ENCODE measurements at regions not wholly inside any gene's neighbourhood (a gene's known extent, or its start where the extent isn't known, plus 50 kb on each side); places are given as distances from the start of the nearest gene placed in this dataset.

DNA sequence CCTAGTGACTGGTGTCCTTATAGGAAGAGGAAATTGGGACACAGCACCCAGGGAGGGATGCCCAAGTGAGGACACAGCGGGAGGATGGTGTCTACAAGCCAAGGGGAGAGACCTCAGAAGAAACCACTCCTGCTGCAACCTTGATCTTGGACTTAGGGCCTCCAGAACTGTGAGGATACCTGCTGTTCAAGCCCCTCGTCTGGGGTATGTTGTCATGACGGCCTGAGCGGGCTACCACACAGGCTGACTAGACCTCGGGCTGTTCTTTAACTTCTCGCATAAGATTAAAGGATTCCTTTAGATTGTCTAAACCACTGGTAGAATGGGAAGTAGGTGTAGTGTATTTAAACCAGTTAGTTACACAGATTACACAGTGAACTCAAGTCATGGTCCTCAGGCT is 138.3 kb downstream of the ASB1 start:
- H3K4me1 ChIP-seq (ENCODE audit: control insufficient read depth in 2 of 2, insufficient read depth in 2 of 2, low read length in 2 of 2), result no peaks in the 10 kb centered on the region
- ATAC-seq (no peak), DNase-seq (no peak)
- Mint-ChIP-seq H3K27me3 (peaks cover 0 to 3% (median 0%) of the 10 kb centered on the region in 5 donors), H3K9me3 (no peaks in the 10 kb centered on the region), H3K4me1 (no peaks in the 10 kb centered on the region), H3K36me3 (no peaks in the 10 kb centered on the region), H3K27ac (no peak overlapping the region), H3K4me3 (no peak overlapping the region)
- no peaks in the 10 kb centered on the region for H3K9me3 ChIP-seq (ENCODE audit: control insufficient read depth in 2 of 3, low read length in 3 of 3)
- no peak overlapping the region for H3K27ac ChIP-seq (ENCODE audit: low read depth, low read length)
- POLR2A ChIA-PET, result no interaction called here
- no peak overlapping the region for H3K4me3 ChIP-seq (ENCODE audit: low read length)
- H3K27me3 ChIP-seq (ENCODE audit: control insufficient read depth in 2 of 2, insufficient read depth in 2 of 2, low read length in 2 of 2), result no peaks in the 10 kb centered on the region
- intact Hi-C loops (cut with micrococcal nuclease), result no loop called here
- no peaks in the 10 kb centered on the region for H3K36me3 ChIP-seq (ENCODE audit: control insufficient read depth in 2 of 3, insufficient read depth in 3 of 3, low read length in 3 of 3)
- CTCF ChIA-PET, result interaction anchor here (0.7 kb wide), 1 partner anchor 435 kb away, joined by 3 read pairs; no protein-coding TSS in a partner anchor

DNA sequence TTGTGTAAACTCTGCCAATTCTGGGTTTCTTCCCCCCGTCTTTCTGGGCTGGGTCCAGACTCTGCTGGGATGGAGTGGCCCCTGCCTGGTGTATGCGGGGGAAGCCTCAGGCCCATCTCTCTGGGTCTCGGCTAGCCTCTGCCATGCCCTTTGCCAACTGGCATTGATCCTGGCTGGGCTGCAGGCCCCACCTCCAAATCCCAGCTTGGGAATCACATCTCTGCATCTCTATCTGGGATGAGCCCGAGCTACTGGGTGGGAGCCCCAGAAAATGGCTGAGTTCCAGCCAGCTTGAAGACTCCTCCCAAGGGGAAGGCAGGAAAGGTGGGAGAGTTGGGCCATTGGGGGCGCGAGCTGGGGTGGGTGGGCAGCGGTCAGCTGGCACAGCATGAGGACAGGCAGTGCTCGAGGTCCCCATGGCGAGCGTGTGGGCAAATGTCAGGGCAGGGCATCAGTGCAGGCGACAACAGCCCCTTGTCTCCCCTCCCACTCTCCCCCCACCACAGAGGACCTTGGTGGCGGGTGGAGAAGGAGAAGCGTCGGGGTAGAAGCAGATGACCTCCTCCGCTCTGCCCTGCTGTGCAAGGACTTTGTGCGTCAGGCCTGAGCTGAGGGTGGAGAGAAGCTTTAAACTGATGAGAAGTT is 139.4 kb downstream of the ASB1 start:
- intact Hi-C loops (cut with micrococcal nuclease), result no loop called here
- H3K4me1 Mint-ChIP-seq, result no peaks in the 10 kb centered on the region
- H3K4me3 Mint-ChIP-seq, result no peak overlapping the region
- DNase-seq, result no peak
- H3K27ac Mint-ChIP-seq, result no peak overlapping the region
- H3K36me3 Mint-ChIP-seq, result no peaks in the 10 kb centered on the region
- no peaks in the 10 kb centered on the region for H3K27me3 Mint-ChIP-seq
- H3K27me3 ChIP-seq (ENCODE audit: control insufficient read depth in 2 of 2, insufficient read depth in 2 of 2, low read length in 2 of 2), result no peaks in the 10 kb centered on the region
- H3K9me3 ChIP-seq (ENCODE audit: control insufficient read depth in 2 of 3, low read length in 3 of 3), result no peaks in the 10 kb centered on the region
- H3K4me3 ChIP-seq (ENCODE audit: low read length), result no peak overlapping the region
- H3K36me3 ChIP-seq (ENCODE audit: control insufficient read depth in 2 of 3, insufficient read depth in 3 of 3, low read length in 3 of 3), result no peaks in the 10 kb centered on the region
- ChIA-PET POLR2A (no interaction called here), CTCF (no interaction called here)
- H3K27ac ChIP-seq (ENCODE audit: low read depth, low read length), result no peak overlapping the region
- ATAC-seq, result no peak
- no peaks in the 10 kb centered on the region for H3K4me1 ChIP-seq (ENCODE audit: control insufficient read depth in 2 of 2, insufficient read depth in 2 of 2, low read length in 2 of 2)
- no peaks in the 10 kb centered on the region for H3K9me3 Mint-ChIP-seq

DNA sequence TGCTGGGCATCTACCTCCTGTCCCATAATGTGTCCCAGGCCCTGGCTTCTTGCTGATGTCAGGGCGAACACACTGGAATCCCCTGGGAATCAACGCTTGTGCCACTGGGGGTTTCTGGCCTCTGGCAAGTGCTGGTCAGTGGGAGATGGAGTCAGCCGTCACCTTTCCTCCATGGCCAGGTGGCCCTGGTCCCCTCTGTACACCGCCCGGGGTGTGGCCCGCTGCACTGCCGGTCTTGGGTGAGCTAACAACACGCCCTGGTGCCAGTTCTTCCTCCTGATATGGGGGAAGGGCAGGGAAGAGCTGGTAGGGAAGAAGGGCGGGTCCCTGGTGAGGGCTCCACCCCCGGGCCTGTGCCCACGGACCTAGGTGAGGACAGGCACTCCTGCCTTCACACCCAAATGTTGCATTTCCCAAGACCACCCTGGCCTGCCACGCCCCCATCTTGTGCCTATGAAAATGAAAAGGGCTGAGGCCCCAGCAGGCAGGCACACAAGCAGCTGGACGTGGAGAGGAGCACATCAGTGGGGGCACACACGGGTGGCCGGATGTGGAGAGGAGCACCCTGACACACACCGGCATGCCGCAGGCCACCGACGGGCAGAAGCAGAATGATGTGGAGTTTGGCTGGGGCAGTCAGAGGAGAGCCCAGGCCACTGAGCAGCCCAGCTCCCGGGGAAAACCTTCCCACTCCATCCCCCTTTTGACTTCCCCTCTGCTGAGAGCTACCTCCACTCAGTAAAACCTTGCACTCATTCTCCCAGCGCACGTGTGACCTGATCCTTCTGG is 140.5 kb downstream of the ASB1 start:
- intact Hi-C loops (cut with micrococcal nuclease), result no loop called here
- Mint-ChIP-seq H3K36me3 (no peaks in the 10 kb centered on the region), H3K4me1 (no peaks in the 10 kb centered on the region), H3K4me3 (no peak overlapping the region), H3K27me3 (no peaks in the 10 kb centered on the region), H3K9me3 (no peaks in the 10 kb centered on the region), H3K27ac (no peak overlapping the region)
- Histone ChIP-seq H3K9me3 (ENCODE audit: control insufficient read depth in 2 of 3, low read length in 3 of 3) (no peaks in the 10 kb centered on the region), H3K4me1 (ENCODE audit: control insufficient read depth in 2 of 2, insufficient read depth in 2 of 2, low read length in 2 of 2) (no peaks in the 10 kb centered on the region), H3K4me3 (ENCODE audit: low read length) (no peak overlapping the region), H3K27me3 (ENCODE audit: control insufficient read depth in 2 of 2, insufficient read depth in 2 of 2, low read length in 2 of 2) (no peaks in the 10 kb centered on the region), H3K27ac (ENCODE audit: low read depth, low read length) (no peak overlapping the region), H3K36me3 (ENCODE audit: control insufficient read depth in 2 of 3, insufficient read depth in 3 of 3, low read length in 3 of 3) (no peaks in the 10 kb centered on the region)
- ATAC-seq (no peak), DNase-seq (no peak)
- ChIA-PET CTCF (interaction anchor here (0.6 kb wide), 1 partner anchor 9 kb away, joined by 3 read pairs; no protein-coding TSS in a partner anchor), POLR2A (no interaction called here)

GRCh38 chr2:238567996-238568395 is 141.3 kb downstream of the ASB1 start:
- H3K27ac ChIP-seq (ENCODE audit: low read depth, low read length), result no peak overlapping the region
- H3K9me3 ChIP-seq (ENCODE audit: control insufficient read depth in 2 of 3, low read length in 3 of 3), result no peaks in the 10 kb centered on the region
- ATAC-seq (no peak), DNase-seq (no peak)
- ChIA-PET POLR2A (no interaction called here), CTCF (no interaction called here)
- no peaks in the 10 kb centered on the region for H3K27me3 Mint-ChIP-seq
- no peaks in the 10 kb centered on the region for H3K36me3 ChIP-seq (ENCODE audit: control insufficient read depth in 2 of 3, insufficient read depth in 3 of 3, low read length in 3 of 3)
- H3K4me1 Mint-ChIP-seq, result no peaks in the 10 kb centered on the region
- H3K27me3 ChIP-seq (ENCODE audit: control insufficient read depth in 2 of 2, insufficient read depth in 2 of 2, low read length in 2 of 2), result no peaks in the 10 kb centered on the region
- H3K9me3 Mint-ChIP-seq, result no peaks in the 10 kb centered on the region
- no peak overlapping the region for H3K27ac Mint-ChIP-seq
- intact Hi-C loops (cut with micrococcal nuclease), result no loop called here
- no peaks in the 10 kb centered on the region for H3K36me3 Mint-ChIP-seq
- H3K4me3 ChIP-seq (ENCODE audit: low read length), result no peak overlapping the region
- no peak overlapping the region for H3K4me3 Mint-ChIP-seq
- H3K4me1 ChIP-seq (ENCODE audit: control insufficient read depth in 2 of 2, insufficient read depth in 2 of 2, low read length in 2 of 2), result no peaks in the 10 kb centered on the region

GRCh38 chr2:238568455-238569440 is 142.0 kb downstream of the ASB1 start:
- H3K36me3 Mint-ChIP-seq, result no peaks in the 10 kb centered on the region
- no peaks in the 10 kb centered on the region for H3K9me3 ChIP-seq (ENCODE audit: control insufficient read depth in 2 of 3, low read length in 3 of 3)
- no peaks in the 10 kb centered on the region for H3K4me1 ChIP-seq (ENCODE audit: control insufficient read depth in 2 of 2, insufficient read depth in 2 of 2, low read length in 2 of 2)
- H3K4me3 Mint-ChIP-seq, result no peak overlapping the region
- no peaks in the 10 kb centered on the region for H3K27me3 ChIP-seq (ENCODE audit: control insufficient read depth in 2 of 2, insufficient read depth in 2 of 2, low read length in 2 of 2)
- ChIA-PET CTCF (no interaction called here), POLR2A (no interaction called here)
- no peak for DNase-seq
- no peaks in the 10 kb centered on the region for H3K4me1 Mint-ChIP-seq
- intact Hi-C loops (cut with micrococcal nuclease), result no loop called here
- H3K36me3 ChIP-seq (ENCODE audit: control insufficient read depth in 2 of 3, insufficient read depth in 3 of 3, low read length in 3 of 3), result no peaks in the 10 kb centered on the region
- ATAC-seq, result no peak
- H3K27ac Mint-ChIP-seq, result no peak overlapping the region
- no peaks in the 10 kb centered on the region for H3K27me3 Mint-ChIP-seq
- H3K27ac ChIP-seq (ENCODE audit: low read depth, low read length), result no peak overlapping the region
- no peaks in the 10 kb centered on the region for H3K9me3 Mint-ChIP-seq
- no peak overlapping the region for H3K4me3 ChIP-seq (ENCODE audit: low read length)

GRCh38 chr2:238569507-238570195 is 142.9 kb downstream of the ASB1 start:
- Histone ChIP-seq H3K4me3 (ENCODE audit: low read length) (no peak overlapping the region), H3K27ac (ENCODE audit: low read depth, low read length) (no peak overlapping the region), H3K36me3 (ENCODE audit: control insufficient read depth in 2 of 3, insufficient read depth in 3 of 3, low read length in 3 of 3) (no peaks in the 10 kb centered on the region), H3K4me1 (ENCODE audit: control insufficient read depth in 2 of 2, insufficient read depth in 2 of 2, low read length in 2 of 2) (no peaks in the 10 kb centered on the region), H3K9me3 (ENCODE audit: control insufficient read depth in 2 of 3, low read length in 3 of 3) (no peaks in the 10 kb centered on the region), H3K27me3 (ENCODE audit: control insufficient read depth in 2 of 2, insufficient read depth in 2 of 2, low read length in 2 of 2) (no peaks in the 10 kb centered on the region)
- Mint-ChIP-seq H3K4me1 (no peaks in the 10 kb centered on the region), H3K4me3 (no peak overlapping the region), H3K9me3 (no peaks in the 10 kb centered on the region), H3K27ac (no peak overlapping the region), H3K27me3 (no peaks in the 10 kb centered on the region), H3K36me3 (no peaks in the 10 kb centered on the region)
- no peak for ATAC-seq
- no peak for DNase-seq
- CTCF ChIA-PET, result no interaction called here
- intact Hi-C loops (cut with micrococcal nuclease), result no loop called here
- POLR2A ChIA-PET, result no interaction called here
